H1 (cell line): ENCODE measurements at regions not wholly inside any gene's neighbourhood (a gene's known extent, or its start where the extent isn't known, plus 50 kb on each side); places are given as distances from the start of the nearest gene placed in this dataset.

Experiments used
- EGR1 ChIP-seq: IDR thresholded peaks from 2 replicates; pipeline ENCODE4 v1.6.1; 2011; ENCODE audit warnings: low read depth, low read length, borderline replicate concordance
- JUND ChIP-seq: IDR thresholded peaks from 2 replicates; pipeline ENCODE4 v1.6.1; 2011; ENCODE audit warnings: mild to moderate bottlenecking, improper control_type of control experiment, low read length
- MAFK ChIP-seq: IDR thresholded peaks from 2 replicates; pipeline ENCODE4 v1.6.1; 2012; ENCODE audit warnings: low read depth, mild to moderate bottlenecking, improper control_type of control experiment, low read length
- POLR2A ChIP-seq, 2 experiments: IDR thresholded peaks; 1 replicate in 1 of 2; 2 replicates in 1 of 2; pipeline ENCODE4 v1.6.1; 2011; ENCODE audit warnings: low read depth in 2 of 2, low read length in 2 of 2, mild to moderate bottlenecking in 2 of 2; ENCODE audit errors: control extremely low read depth in 1 of 2
- POLR2AphosphoS5 ChIP-seq: IDR thresholded peaks from 2 replicates; pipeline ENCODE4 v1.6.1; 2011; ENCODE audit warnings: low read depth, low read length
- SUZ12 ChIP-seq: fragments of 200-600 bp; sonication (generic); IDR thresholded peaks from 2 replicates; pipeline ENCODE4 v1.6.1; 2012; ENCODE audit warnings: mild to moderate bottlenecking, inconsistent platforms, low read length, moderate library complexity, mixed read lengths
- TAF1 ChIP-seq: IDR thresholded peaks from 2 replicates; pipeline ENCODE4 v1.6.1; 2011; ENCODE audit warnings: mild to moderate bottlenecking, low read depth, low read length
- YY1 ChIP-seq: IDR thresholded peaks from 2 replicates; pipeline ENCODE4 v1.6.1; 2011; ENCODE audit warnings: low read depth, mild to moderate bottlenecking, low read length
- ZNF274 ChIP-seq: IDR thresholded peaks from 2 replicates; pipeline ENCODE4 v1.7.0; 2012; ENCODE audit warnings: low read length, borderline replicate concordance; ENCODE audit errors: extremely low read depth
- TF ChIP-seq, protein P1 (sequence below), 3 experiments: IDR thresholded peaks; 1 replicate in 2 of 3; 2 replicates in 1 of 3; pipeline versions ENCODE4 v1.5.1 to v1.6.1; 2011; ENCODE audit warnings: low read length in 3 of 3, mild to moderate bottlenecking in 3 of 3, inconsistent platforms in 2 of 3, low read depth in 1 of 3, moderate library complexity in 1 of 3; ENCODE audit not compliant: insufficient read depth in 1 of 3; ENCODE audit errors: control extremely low read depth in 1 of 3
- TF ChIP-seq, protein P2 (sequence below): IDR thresholded peaks from 2 replicates; pipeline ENCODE4 v1.6.1; 2011; ENCODE audit warnings: low read depth, mild to moderate bottlenecking, low read length; ENCODE audit not compliant: insufficient read depth

- TF ChIP-seq YY1 (no peak), TAF1 (no peak), POLR2A (IDR thresholded peaks at IDR 0.05; ENCODE audit: control extremely low read depth in 1 of 2, low read depth in 2 of 2, low read length in 2 of 2) (no peak), JUND (no peak), ZNF274 (no peak), EGR1 (no peak), MAFK (no peak), SUZ12 (no peak), POLR2AphosphoS5 (no peak)
- TF ChIP-seq, protein P1, sequence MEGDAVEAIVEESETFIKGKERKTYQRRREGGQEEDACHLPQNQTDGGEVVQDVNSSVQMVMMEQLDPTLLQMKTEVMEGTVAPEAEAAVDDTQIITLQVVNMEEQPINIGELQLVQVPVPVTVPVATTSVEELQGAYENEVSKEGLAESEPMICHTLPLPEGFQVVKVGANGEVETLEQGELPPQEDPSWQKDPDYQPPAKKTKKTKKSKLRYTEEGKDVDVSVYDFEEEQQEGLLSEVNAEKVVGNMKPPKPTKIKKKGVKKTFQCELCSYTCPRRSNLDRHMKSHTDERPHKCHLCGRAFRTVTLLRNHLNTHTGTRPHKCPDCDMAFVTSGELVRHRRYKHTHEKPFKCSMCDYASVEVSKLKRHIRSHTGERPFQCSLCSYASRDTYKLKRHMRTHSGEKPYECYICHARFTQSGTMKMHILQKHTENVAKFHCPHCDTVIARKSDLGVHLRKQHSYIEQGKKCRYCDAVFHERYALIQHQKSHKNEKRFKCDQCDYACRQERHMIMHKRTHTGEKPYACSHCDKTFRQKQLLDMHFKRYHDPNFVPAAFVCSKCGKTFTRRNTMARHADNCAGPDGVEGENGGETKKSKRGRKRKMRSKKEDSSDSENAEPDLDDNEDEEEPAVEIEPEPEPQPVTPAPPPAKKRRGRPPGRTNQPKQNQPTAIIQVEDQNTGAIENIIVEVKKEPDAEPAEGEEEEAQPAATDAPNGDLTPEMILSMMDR (IDR thresholded peaks at IDR 0.05; ENCODE audit: control extremely low read depth in 1 of 3, insufficient read depth in 1 of 3, low read depth in 1 of 3, low read length in 3 of 3) = no peak
- TF ChIP-seq, protein P2, sequence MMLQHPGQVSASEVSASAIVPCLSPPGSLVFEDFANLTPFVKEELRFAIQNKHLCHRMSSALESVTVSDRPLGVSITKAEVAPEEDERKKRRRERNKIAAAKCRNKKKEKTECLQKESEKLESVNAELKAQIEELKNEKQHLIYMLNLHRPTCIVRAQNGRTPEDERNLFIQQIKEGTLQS = no peak
Observed at GRCh38 chr15:37221671-37222145, 121.4 kb upstream of the MEIS2 start.
